GM23338 (cell line): ENCODE measurements at regions not wholly inside any gene's neighbourhood (a gene's known extent, or its start where the extent isn't known, plus 50 kb on each side); places are given as distances from the start of the nearest gene placed in this dataset.

Experiments
- ATAC-seq: fragments of 200-7000 bp; cut with Tn5 transposase; 3 replicates; pipeline ENCODE4 v1.9.1; 2020
- DNase-seq: peaks from one replicate; pipeline ENCODE4 v3.0.0-alpha.2; 2015; ENCODE audit warnings: low spot score
- H2AFZ ChIP-seq: fragments of 200-600 bp; sonication (generic); 2 replicates; pipeline ENCODE4 v1.8.0; 2016; ENCODE audit warnings: antibody characterized with exemption, mild to moderate bottlenecking, moderate library complexity
- H3F3A ChIP-seq: fragments of 200-600 bp; sonication (generic); replicated peaks from 2 replicates; pipeline ENCODE4 v1.8.0; 2017; ENCODE audit warnings: antibody characterized with exemption, mixed run types, low read depth
- H3K27ac ChIP-seq: fragments of 200-600 bp; sonication (generic); 2 replicates; pipeline ENCODE4 v1.6.1; 2016; ENCODE audit warnings: low read depth
- H3K27me3 ChIP-seq: fragments of 200-600 bp; sonication (generic); 2 replicates; pipeline ENCODE4 v1.8.0; 2016; ENCODE audit warnings: mild to moderate bottlenecking, mixed run types, moderate library complexity; ENCODE audit not compliant: insufficient read depth
- H3K36me3 ChIP-seq: fragments of 200-600 bp; sonication (generic); 2 replicates; pipeline ENCODE4 v1.8.0; 2016; ENCODE audit warnings: mild to moderate bottlenecking; ENCODE audit not compliant: insufficient read depth
- H3K4me1 ChIP-seq: fragments of 200-600 bp; sonication (generic); 2 replicates; pipeline ENCODE4 v1.8.0; 2016; ENCODE audit warnings: mild to moderate bottlenecking, moderate library complexity; ENCODE audit not compliant: insufficient read depth
- H3K4me2 ChIP-seq: fragments of 200-600 bp; sonication (generic); 2 replicates; pipeline ENCODE4 v1.7.1; 2017; ENCODE audit warnings: mixed run types
- H3K4me3 ChIP-seq: fragments of 200-600 bp; sonication (generic); 2 replicates; pipeline ENCODE4 v1.6.1; 2016; ENCODE audit warnings: mixed run types
- H3K79me2 ChIP-seq: fragments of 200-600 bp; sonication (generic); replicated peaks from 2 replicates; pipeline ENCODE4 v1.8.0; 2017; ENCODE audit warnings: mild to moderate bottlenecking; ENCODE audit not compliant: insufficient read depth
- H3K9me2 ChIP-seq: fragments of 200-600 bp; sonication (generic); 2 replicates; pipeline ENCODE4 v1.8.0; 2017; ENCODE audit not compliant: insufficient read depth
- H4K20me1 ChIP-seq: fragments of 200-600 bp; sonication (generic); replicated peaks from 2 replicates; pipeline ENCODE4 v1.8.0; 2017; ENCODE audit warnings: mild to moderate bottlenecking; ENCODE audit not compliant: insufficient read depth
- H3K27ac Mint-ChIP-seq: 2 replicates; pipeline ENCODE4 v1.8.0; 2020; ENCODE audit warnings: inconsistent platforms, mild to moderate bottlenecking, moderate library complexity, mixed read lengths
- H3K27me3 Mint-ChIP-seq: 3 replicates; pipeline ENCODE4 v1.8.0; 2022; ENCODE audit warnings: low read depth, mild to moderate bottlenecking, moderate library complexity, mixed read lengths, inconsistent platforms; ENCODE audit not compliant: insufficient read depth, poor library complexity
- H3K36me3 Mint-ChIP-seq: 3 replicates; pipeline ENCODE4 v1.8.0; 2021; ENCODE audit warnings: low read depth, mild to moderate bottlenecking, inconsistent platforms, moderate library complexity, mixed read lengths
- H3K4me1 Mint-ChIP-seq: 3 replicates; pipeline ENCODE4 v1.8.0; 2020; ENCODE audit warnings: mild to moderate bottlenecking, inconsistent platforms, mixed read lengths
- H3K4me3 Mint-ChIP-seq: 3 replicates; pipeline ENCODE4 v1.8.0; 2021; ENCODE audit warnings: moderate library complexity, mild to moderate bottlenecking, inconsistent platforms, mixed read lengths
- H3K9me3 Mint-ChIP-seq: 3 replicates; pipeline ENCODE4 v1.8.0; 2020; ENCODE audit warnings: moderate library complexity, mild to moderate bottlenecking, inconsistent platforms, mixed read lengths
- CREB1 ChIP-seq: fragments of 250-450 bp; sonication (Bioruptor Pico); IDR thresholded peaks from 2 replicates; pipeline ENCODE4 v1.5.0; 2020; ENCODE audit warnings: low read depth, mild to moderate bottlenecking, moderate library complexity
- EZH2 ChIP-seq: fragments of 200-600 bp; sonication (generic); IDR thresholded peaks from one replicate; pipeline ENCODE4 v1.8.0; 2017; ENCODE audit warnings: antibody characterized with exemption, mild to moderate bottlenecking, low read depth; ENCODE audit not compliant: unreplicated experiment
- EZH2phosphoT487 ChIP-seq: fragments of 200-600 bp; sonication (generic); IDR thresholded peaks from one replicate; pipeline ENCODE4 v1.8.1; 2018; ENCODE audit warnings: antibody characterized with exemption; ENCODE audit not compliant: unreplicated experiment
- JUNB ChIP-seq: IDR thresholded peaks from one replicate; pipeline ENCODE4 v1.6.1; 2016; ENCODE audit warnings: antibody characterized with exemption; ENCODE audit not compliant: unreplicated experiment
- NANOG ChIP-seq: IDR thresholded peaks from 2 replicates; pipeline ENCODE4 v1.6.1; 2016; ENCODE audit warnings: antibody characterized with exemption, borderline replicate concordance
- POLR2AphosphoS5 ChIP-seq: IDR thresholded peaks from 2 replicates; pipeline ENCODE4 v1.6.1; 2016; ENCODE audit warnings: antibody characterized with exemption, low read depth
- STAT1 ChIP-seq: IDR thresholded peaks from one replicate; pipeline ENCODE4 v1.6.1; 2016; ENCODE audit warnings: antibody characterized with exemption; ENCODE audit not compliant: unreplicated experiment
- ZNF114 ChIP-seq: fragments of 250-450 bp; sonication (Bioruptor Pico); IDR thresholded peaks from 2 replicates; pipeline ENCODE4 v1.5.0; 2020; ENCODE audit warnings: mild to moderate bottlenecking, moderate library complexity
- ZNF331 ChIP-seq: fragments of 250-450 bp; sonication (Bioruptor Pico); IDR thresholded peaks from 2 replicates; pipeline ENCODE4 v1.5.0; 2020; ENCODE audit warnings: low read depth, mild to moderate bottlenecking, moderate library complexity
- TF ChIP-seq, protein P1 (sequence below): IDR thresholded peaks from 2 replicates; pipeline ENCODE4 v1.6.1; 2016; ENCODE audit warnings: antibody characterized with exemption
- TF ChIP-seq, protein P2 (sequence below), 2 experiments: fragments of 200-600 bp in 1 of 2; sonication (generic) in 1 of 2; conservative IDR thresholded peaks; 2 replicates each; pipeline versions ENCODE4 v1.5.1 to v1.6.1; 2016 to 2017; ENCODE audit warnings: antibody characterized with exemption in 2 of 2, low read depth in 2 of 2, mild to moderate bottlenecking in 2 of 2, moderate library complexity in 1 of 2
- TF ChIP-seq, protein P3 (sequence below): IDR thresholded peaks from one replicate; pipeline ENCODE4 v1.6.1; 2018; ENCODE audit warnings: antibody characterized with exemption; ENCODE audit not compliant: unreplicated experiment
- TF ChIP-seq, protein P4 (sequence below): fragments of 250-450 bp; sonication (Bioruptor Pico); IDR thresholded peaks from 2 replicates; pipeline ENCODE4 v1.5.0; 2020; ENCODE audit warnings: mild to moderate bottlenecking, moderate library complexity

DNA sequence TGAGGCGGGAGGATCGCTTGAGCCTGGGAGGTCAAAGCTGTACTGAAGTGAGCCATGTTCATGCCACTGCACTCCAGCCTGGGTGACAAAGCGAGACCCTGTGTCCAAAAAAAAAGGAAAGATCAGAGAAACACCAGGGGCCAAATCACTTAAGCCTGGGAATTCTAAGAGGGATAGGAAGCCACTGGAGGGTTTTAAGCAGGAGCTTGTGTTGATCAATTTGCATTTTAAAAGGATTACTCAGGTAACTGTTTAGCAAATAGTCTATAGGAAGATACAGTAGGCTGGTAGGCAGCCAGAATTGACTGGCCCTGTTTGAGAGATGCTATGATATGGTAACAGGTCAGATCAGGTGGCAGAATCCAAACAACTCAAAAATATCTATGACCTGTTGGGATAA, 162.7 kb downstream of the SPTSSA start:
- H3K27me3 ChIP-seq = no peaks in the 10 kb centered on the region
- H4K20me1 ChIP-seq = no peaks in the 10 kb centered on the region
- H3K4me1 ChIP-seq = 0 out of 2 replicates have a peak, but pooled peaks cover 5% of the 10 kb centered on the region
- TF ChIP-seq CREB1 (CRISPR knock-in tag) (no peak), ZNF114 (no peak), EZH2phosphoT487 (no peak), POLR2AphosphoS5 (no peak), JUNB (no peak), EZH2 (no peak), ZNF331 (CRISPR knock-in tag) (no peak), STAT1 (no peak), NANOG (no peak)
- TF ChIP-seq, protein P1, sequence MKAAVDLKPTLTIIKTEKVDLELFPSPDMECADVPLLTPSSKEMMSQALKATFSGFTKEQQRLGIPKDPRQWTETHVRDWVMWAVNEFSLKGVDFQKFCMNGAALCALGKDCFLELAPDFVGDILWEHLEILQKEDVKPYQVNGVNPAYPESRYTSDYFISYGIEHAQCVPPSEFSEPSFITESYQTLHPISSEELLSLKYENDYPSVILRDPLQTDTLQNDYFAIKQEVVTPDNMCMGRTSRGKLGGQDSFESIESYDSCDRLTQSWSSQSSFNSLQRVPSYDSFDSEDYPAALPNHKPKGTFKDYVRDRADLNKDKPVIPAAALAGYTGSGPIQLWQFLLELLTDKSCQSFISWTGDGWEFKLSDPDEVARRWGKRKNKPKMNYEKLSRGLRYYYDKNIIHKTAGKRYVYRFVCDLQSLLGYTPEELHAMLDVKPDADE = no peak
- TF ChIP-seq, protein P2, sequence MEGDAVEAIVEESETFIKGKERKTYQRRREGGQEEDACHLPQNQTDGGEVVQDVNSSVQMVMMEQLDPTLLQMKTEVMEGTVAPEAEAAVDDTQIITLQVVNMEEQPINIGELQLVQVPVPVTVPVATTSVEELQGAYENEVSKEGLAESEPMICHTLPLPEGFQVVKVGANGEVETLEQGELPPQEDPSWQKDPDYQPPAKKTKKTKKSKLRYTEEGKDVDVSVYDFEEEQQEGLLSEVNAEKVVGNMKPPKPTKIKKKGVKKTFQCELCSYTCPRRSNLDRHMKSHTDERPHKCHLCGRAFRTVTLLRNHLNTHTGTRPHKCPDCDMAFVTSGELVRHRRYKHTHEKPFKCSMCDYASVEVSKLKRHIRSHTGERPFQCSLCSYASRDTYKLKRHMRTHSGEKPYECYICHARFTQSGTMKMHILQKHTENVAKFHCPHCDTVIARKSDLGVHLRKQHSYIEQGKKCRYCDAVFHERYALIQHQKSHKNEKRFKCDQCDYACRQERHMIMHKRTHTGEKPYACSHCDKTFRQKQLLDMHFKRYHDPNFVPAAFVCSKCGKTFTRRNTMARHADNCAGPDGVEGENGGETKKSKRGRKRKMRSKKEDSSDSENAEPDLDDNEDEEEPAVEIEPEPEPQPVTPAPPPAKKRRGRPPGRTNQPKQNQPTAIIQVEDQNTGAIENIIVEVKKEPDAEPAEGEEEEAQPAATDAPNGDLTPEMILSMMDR (conservative IDR thresholded peaks at IDR 0.05; ENCODE audit: low read depth in 2 of 2) = no peak
- TF ChIP-seq, protein P3, sequence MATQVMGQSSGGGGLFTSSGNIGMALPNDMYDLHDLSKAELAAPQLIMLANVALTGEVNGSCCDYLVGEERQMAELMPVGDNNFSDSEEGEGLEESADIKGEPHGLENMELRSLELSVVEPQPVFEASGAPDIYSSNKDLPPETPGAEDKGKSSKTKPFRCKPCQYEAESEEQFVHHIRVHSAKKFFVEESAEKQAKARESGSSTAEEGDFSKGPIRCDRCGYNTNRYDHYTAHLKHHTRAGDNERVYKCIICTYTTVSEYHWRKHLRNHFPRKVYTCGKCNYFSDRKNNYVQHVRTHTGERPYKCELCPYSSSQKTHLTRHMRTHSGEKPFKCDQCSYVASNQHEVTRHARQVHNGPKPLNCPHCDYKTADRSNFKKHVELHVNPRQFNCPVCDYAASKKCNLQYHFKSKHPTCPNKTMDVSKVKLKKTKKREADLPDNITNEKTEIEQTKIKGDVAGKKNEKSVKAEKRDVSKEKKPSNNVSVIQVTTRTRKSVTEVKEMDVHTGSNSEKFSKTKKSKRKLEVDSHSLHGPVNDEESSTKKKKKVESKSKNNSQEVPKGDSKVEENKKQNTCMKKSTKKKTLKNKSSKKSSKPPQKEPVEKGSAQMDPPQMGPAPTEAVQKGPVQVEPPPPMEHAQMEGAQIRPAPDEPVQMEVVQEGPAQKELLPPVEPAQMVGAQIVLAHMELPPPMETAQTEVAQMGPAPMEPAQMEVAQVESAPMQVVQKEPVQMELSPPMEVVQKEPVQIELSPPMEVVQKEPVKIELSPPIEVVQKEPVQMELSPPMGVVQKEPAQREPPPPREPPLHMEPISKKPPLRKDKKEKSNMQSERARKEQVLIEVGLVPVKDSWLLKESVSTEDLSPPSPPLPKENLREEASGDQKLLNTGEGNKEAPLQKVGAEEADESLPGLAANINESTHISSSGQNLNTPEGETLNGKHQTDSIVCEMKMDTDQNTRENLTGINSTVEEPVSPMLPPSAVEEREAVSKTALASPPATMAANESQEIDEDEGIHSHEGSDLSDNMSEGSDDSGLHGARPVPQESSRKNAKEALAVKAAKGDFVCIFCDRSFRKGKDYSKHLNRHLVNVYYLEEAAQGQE = no peak
- TF ChIP-seq, protein P4, sequence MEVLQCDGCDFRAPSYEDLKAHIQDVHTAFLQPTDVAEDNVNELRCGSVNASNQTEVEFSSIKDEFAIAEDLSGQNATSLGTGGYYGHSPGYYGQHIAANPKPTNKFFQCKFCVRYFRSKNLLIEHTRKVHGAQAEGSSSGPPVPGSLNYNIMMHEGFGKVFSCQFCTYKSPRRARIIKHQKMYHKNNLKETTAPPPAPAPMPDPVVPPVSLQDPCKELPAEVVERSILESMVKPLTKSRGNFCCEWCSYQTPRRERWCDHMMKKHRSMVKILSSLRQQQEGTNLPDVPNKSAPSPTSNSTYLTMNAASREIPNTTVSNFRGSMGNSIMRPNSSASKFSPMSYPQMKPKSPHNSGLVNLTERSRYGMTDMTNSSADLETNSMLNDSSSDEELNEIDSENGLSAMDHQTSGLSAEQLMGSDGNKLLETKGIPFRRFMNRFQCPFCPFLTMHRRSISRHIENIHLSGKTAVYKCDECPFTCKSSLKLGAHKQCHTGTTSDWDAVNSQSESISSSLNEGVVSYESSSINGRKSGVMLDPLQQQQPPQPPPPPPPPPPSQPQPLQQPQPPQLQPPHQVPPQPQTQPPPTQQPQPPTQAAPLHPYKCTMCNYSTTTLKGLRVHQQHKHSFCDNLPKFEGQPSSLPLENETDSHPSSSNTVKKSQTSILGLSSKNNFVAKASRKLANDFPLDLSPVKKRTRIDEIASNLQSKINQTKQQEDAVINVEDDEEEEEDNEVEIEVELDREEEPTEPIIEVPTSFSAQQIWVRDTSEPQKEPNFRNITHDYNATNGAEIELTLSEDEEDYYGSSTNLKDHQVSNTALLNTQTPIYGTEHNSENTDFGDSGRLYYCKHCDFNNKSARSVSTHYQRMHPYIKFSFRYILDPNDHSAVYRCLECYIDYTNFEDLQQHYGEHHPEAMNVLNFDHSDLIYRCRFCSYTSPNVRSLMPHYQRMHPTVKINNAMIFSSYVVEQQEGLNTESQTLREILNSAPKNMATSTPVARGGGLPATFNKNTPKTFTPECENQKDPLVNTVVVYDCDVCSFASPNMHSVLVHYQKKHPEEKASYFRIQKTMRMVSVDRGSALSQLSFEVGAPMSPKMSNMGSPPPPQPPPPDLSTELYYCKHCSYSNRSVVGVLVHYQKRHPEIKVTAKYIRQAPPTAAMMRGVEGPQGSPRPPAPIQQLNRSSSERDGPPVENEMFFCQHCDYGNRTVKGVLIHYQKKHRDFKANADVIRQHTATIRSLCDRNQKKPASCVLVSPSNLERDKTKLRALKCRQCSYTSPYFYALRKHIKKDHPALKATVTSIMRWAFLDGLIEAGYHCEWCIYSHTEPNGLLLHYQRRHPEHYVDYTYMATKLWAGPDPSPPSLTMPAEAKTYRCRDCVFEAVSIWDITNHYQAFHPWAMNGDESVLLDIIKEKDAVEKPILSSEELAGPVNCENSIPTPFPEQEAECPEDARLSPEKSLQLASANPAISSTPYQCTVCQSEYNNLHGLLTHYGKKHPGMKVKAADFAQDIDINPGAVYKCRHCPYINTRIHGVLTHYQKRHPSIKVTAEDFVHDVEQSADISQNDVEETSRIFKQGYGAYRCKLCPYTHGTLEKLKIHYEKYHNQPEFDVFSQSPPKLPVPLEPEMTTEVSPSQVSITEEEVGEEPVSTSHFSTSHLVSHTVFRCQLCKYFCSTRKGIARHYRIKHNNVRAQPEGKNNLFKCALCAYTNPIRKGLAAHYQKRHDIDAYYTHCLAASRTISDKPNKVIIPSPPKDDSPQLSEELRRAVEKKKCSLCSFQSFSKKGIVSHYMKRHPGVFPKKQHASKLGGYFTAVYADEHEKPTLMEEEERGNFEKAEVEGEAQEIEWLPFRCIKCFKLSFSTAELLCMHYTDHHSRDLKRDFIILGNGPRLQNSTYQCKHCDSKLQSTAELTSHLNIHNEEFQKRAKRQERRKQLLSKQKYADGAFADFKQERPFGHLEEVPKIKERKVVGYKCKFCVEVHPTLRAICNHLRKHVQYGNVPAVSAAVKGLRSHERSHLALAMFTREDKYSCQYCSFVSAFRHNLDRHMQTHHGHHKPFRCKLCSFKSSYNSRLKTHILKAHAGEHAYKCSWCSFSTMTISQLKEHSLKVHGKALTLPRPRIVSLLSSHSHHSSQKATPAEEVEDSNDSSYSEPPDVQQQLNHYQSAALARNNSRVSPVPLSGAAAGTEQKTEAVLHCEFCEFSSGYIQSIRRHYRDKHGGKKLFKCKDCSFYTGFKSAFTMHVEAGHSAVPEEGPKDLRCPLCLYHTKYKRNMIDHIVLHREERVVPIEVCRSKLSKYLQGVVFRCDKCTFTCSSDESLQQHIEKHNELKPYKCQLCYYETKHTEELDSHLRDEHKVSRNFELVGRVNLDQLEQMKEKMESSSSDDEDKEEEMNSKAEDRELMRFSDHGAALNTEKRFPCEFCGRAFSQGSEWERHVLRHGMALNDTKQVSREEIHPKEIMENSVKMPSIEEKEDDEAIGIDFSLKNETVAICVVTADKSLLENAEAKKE (CRISPR knock-in tag) = no peak
- H3K27ac ChIP-seq = no peak overlapping the region
- H3K36me3 Mint-ChIP-seq = peaks cover 18% of the 10 kb centered on the region
- H3K4me1 Mint-ChIP-seq = peaks cover 10% of the 10 kb centered on the region
- H2AFZ ChIP-seq = no peak overlapping the region
- H3F3A ChIP-seq = no peaks in the 10 kb centered on the region
- no peak overlapping the region for H3K4me2 ChIP-seq
- no peaks in the 10 kb centered on the region; the same call in 1 of the 2 replicates for H3K9me2 ChIP-seq
- H3K27ac Mint-ChIP-seq = no peak overlapping the region
- H3K4me3 ChIP-seq = no peak overlapping the region
- H3K9me3 Mint-ChIP-seq = peaks cover 19% of the 10 kb centered on the region
- H3K36me3 ChIP-seq = no peaks in the 10 kb centered on the region
- no peak overlapping the region for H3K4me3 Mint-ChIP-seq
- peak; percentile 80 for ATAC-seq
- no peaks in the 10 kb centered on the region for H3K79me2 ChIP-seq
- peak; percentile 48 for DNase-seq
- peaks cover 15% of the 10 kb centered on the region for H3K27me3 Mint-ChIP-seq
